GM21619 (cell line): ENCODE measurements at regions not wholly inside any gene's neighbourhood (a gene's known extent, or its start where the extent isn't known, plus 50 kb on each side); places are given as distances from the start of the nearest gene placed in this dataset.
"Not testable (repeated sequence)": the region's sequence is repeated elsewhere in the genome, so short reads cannot be mapped to it uniquely, and the experiment has no call there.

ENCODE experiments used
- ATAC-seq: cut with Tn5 transposase; IDR thresholded peaks from one replicate; pipeline ENCODE4 v1.9.1; 2021; ENCODE audit not compliant: unreplicated experiment

- no peak for ATAC-seq
Measured at GRCh38 chr2:48180557-48180956, 133.9 kb upstream of the FOXN2 start.

GRCh38 chr2:48183276-48183675, 131.2 kb upstream of the FOXN2 start:
- no peak for ATAC-seq

GRCh38 chr2:48183991-48184390, 130.5 kb upstream of the FOXN2 start:
- no peak for ATAC-seq

GRCh38 chr2:48187503-48187902, 127.0 kb upstream of the FOXN2 start:
- no peak for ATAC-seq

GRCh38 chr2:48189552-48190228, 124.8 kb upstream of the FOXN2 start:
- no peak for ATAC-seq

GRCh38 chr2:48190230-48190629, 124.3 kb upstream of the FOXN2 start:
- no peak for ATAC-seq

GRCh38 chr2:48194641-48195040, 119.8 kb upstream of the FOXN2 start:
- ATAC-seq, result no peak

- no peak for ATAC-seq
Measured at GRCh38 chr2:48195169-48195568, 119.3 kb upstream of the FOXN2 start.

GRCh38 chr2:48197618-48198017, 116.9 kb upstream of the FOXN2 start:
- no peak for ATAC-seq

- ATAC-seq, result no peak
Measured at GRCh38 chr2:48198371-48198770, 116.1 kb upstream of the FOXN2 start.

- ATAC-seq, result no peak
Measured at GRCh38 chr2:48199070-48199469, 115.4 kb upstream of the FOXN2 start.

- peak; percentile 49 for ATAC-seq
Measured at GRCh38 chr2:48200620-48201293, 113.7 kb upstream of the FOXN2 start.

GRCh38 chr2:48201435-48201834, 113.0 kb upstream of the FOXN2 start:
- ATAC-seq, result not testable (repeated sequence)

- no peak for ATAC-seq
Measured at GRCh38 chr2:48202863-48203642, 111.4 kb upstream of the FOXN2 start.

- ATAC-seq, result no peak
Measured at GRCh38 chr2:48203668-48204067, 110.8 kb upstream of the FOXN2 start.

GRCh38 chr2:48204750-48205136, 109.7 kb upstream of the FOXN2 start:
- no peak for ATAC-seq

GRCh38 chr2:48205137-48205798, 109.2 kb upstream of the FOXN2 start:
- ATAC-seq, result peak; percentile 80

GRCh38 chr2:48206056-48206656, 108.3 kb upstream of the FOXN2 start:
- not testable (repeated sequence) for ATAC-seq

GRCh38 chr2:48207201-48207641, 107.3 kb upstream of the FOXN2 start:
- no peak for ATAC-seq

- no peak for ATAC-seq
Measured at GRCh38 chr2:48207851-48208250, 106.6 kb upstream of the FOXN2 start.
